Neuronal stem cell (in vitro differentiated cells): ENCODE measurements at regions not wholly inside any gene's neighbourhood (a gene's known extent, or its start where the extent isn't known, plus 50 kb on each side); places are given as distances from the start of the nearest gene placed in this dataset.
A peak's percentile ranks its signal among the peaks of the same experiment; 100 is the strongest.

Source experiments
- DNase-seq: peaks from one replicate; pipeline ENCODE4 v3.0.0-alpha.2; 2013; ENCODE audit warnings: low spot score
- H2AFZ ChIP-seq: one replicate; pipeline ENCODE4 v1.6.1; 2013; ENCODE audit warnings: mild to moderate bottlenecking, low read length, inconsistent platforms
- H2AK5ac ChIP-seq: 2 replicates; pipeline ENCODE4 v1.6.1; 2013; ENCODE audit warnings: low read depth, mild to moderate bottlenecking, inconsistent platforms, low read length, moderate library complexity, mixed read lengths
- H2BK120ac ChIP-seq: 2 replicates; pipeline ENCODE4 v1.6.1; 2013; ENCODE audit warnings: low read depth, mild to moderate bottlenecking, inconsistent platforms, low read length, moderate library complexity, mixed read lengths
- H2BK12ac ChIP-seq: one replicate; pipeline ENCODE4 v1.6.1; 2013; ENCODE audit warnings: low read length, inconsistent platforms
- H2BK15ac ChIP-seq: 2 replicates; pipeline ENCODE4 v1.6.1; 2013; ENCODE audit warnings: mild to moderate bottlenecking, low read length, inconsistent platforms, mixed read lengths
- H2BK5ac ChIP-seq: one replicate; pipeline ENCODE4 v1.6.1; 2013; ENCODE audit warnings: inconsistent platforms, mild to moderate bottlenecking, low read length, moderate library complexity
- H3K14ac ChIP-seq: one replicate; pipeline ENCODE4 v1.6.1; 2013; ENCODE audit warnings: low read length, inconsistent platforms
- H3K18ac ChIP-seq: 2 replicates; pipeline ENCODE4 v1.6.1; 2013; ENCODE audit warnings: low read length, inconsistent platforms
- H3K23ac ChIP-seq: 2 replicates; pipeline ENCODE4 v1.6.1; 2013; ENCODE audit warnings: low read depth, mild to moderate bottlenecking, mixed read lengths, low read length, inconsistent platforms; ENCODE audit not compliant: poor library complexity
- H3K27ac ChIP-seq: replicated peaks from 3 replicates; pipeline ENCODE4 v1.5.1; 2013; ENCODE audit warnings: low read length, inconsistent platforms
- H3K27me3 ChIP-seq, 3 experiments: 2 replicates each; pipeline ENCODE4 v1.6.1; 2013; ENCODE audit warnings: low read length in 3 of 3, mild to moderate bottlenecking in 2 of 3, inconsistent platforms in 1 of 3, low read depth in 1 of 3, mixed read lengths in 1 of 3, moderate library complexity in 1 of 3; ENCODE audit not compliant: control insufficient read depth in 3 of 3, insufficient read depth in 3 of 3
- H3K36me3 ChIP-seq, 2 donors: replicated peaks in 1 of 2; 2 replicates each; pipeline ENCODE4 v1.6.1; 2013; ENCODE audit warnings: low read length in 2 of 2; ENCODE audit not compliant: control insufficient read depth in 2 of 2, insufficient read depth in 2 of 2
- H3K4ac ChIP-seq: 2 replicates; pipeline ENCODE4 v1.6.1; 2013; ENCODE audit warnings: inconsistent platforms, mild to moderate bottlenecking, low read length, moderate library complexity
- H3K4me1 ChIP-seq, 2 donors: 1 replicate in 1 of 2; 2 replicates in 1 of 2; pipeline ENCODE4 v1.6.1; 2013; ENCODE audit warnings: low read length in 2 of 2, low read depth in 1 of 2; ENCODE audit not compliant: control insufficient read depth in 2 of 2, insufficient read depth in 1 of 2
- H3K4me2 ChIP-seq: one replicate; pipeline ENCODE4 v1.6.1; 2013; ENCODE audit warnings: mild to moderate bottlenecking, low read length, inconsistent platforms; ENCODE audit not compliant: insufficient read depth, poor library complexity, severe bottlenecking
- H3K4me3 ChIP-seq, 2 donors: 2 replicates each; pipeline ENCODE4 v1.5.1; 2013; ENCODE audit warnings: low read length in 2 of 2, mild to moderate bottlenecking in 2 of 2, inconsistent platforms in 1 of 2, moderate library complexity in 1 of 2
- H3K79me1 ChIP-seq: one replicate; pipeline ENCODE4 v1.6.1; 2013; ENCODE audit warnings: low read depth, mild to moderate bottlenecking, inconsistent platforms, low read length, moderate library complexity
- H3K9ac ChIP-seq: one replicate; pipeline ENCODE4 v1.6.1; 2013; ENCODE audit warnings: mild to moderate bottlenecking, low read depth, low read length, inconsistent platforms; ENCODE audit not compliant: poor library complexity
- H3K9me3 ChIP-seq, 2 donors: replicated peaks in 1 of 2; 2 replicates each; pipeline versions ENCODE3 to v1.6.1; 2013; ENCODE audit warnings: low read length in 2 of 2, mild to moderate bottlenecking in 2 of 2, inconsistent platforms in 1 of 2, low read depth in 1 of 2, mixed read lengths in 1 of 2, moderate library complexity in 1 of 2; ENCODE audit not compliant: control insufficient read depth in 2 of 2, insufficient read depth in 1 of 2
- H4K8ac ChIP-seq: one replicate; pipeline ENCODE4 v1.6.1; 2013; ENCODE audit warnings: low read depth, mild to moderate bottlenecking, inconsistent platforms, low read length, moderate library complexity
- H4K91ac ChIP-seq: one replicate; pipeline ENCODE4 v1.6.1; 2013; ENCODE audit warnings: low read length, low read depth, mild to moderate bottlenecking, inconsistent platforms; ENCODE audit not compliant: poor library complexity
- WGBS, 2 donors: extraction: QIAGEN DNeasy Blood & Tissue Kit; methylation state at CpG; one replicate each; pipeline ENCODE4 v1.1.7; 2013; ENCODE audit warnings: missing lambda C conversion rate in 2 of 2, mixed read lengths in 1 of 2; ENCODE audit not compliant: insufficient read length in 2 of 2, insufficient replicate concordance in 1 of 2; ENCODE audit errors: extremely low coverage in 2 of 2; 5-methylcytosine and 5-hydroxymethylcytosine counted together

DNA sequence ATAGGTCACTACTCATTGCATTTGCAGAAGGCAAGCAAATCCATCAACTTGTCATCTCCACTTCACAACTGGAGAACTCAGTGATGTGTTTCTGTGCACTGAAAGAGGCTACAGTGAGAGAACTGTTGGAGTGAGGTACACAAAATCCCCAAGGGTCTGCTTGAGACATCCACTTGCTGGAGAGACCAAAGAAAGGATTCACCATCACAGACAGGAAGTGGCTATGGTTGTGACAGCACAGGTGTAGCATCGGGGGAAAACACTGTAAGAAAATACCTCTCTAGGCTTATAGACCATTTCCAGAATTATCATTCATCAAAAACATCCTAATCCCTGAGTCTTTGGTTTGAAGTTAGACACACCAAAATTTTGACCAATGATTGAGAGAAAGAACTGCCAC lies 201.3 kb upstream of the OR4E1 start:
- no peak overlapping the region for H4K91ac ChIP-seq
- H3K27me3 ChIP-seq = peaks cover 0 to 4% (median 0%) of the 10 kb centered on the region in 3 experiments
- no peaks in the 10 kb centered on the region for H3K79me1 ChIP-seq
- no peak overlapping the region for H3K27ac ChIP-seq
- H3K4me1 ChIP-seq = no peaks in the 10 kb centered on the region
- no peak overlapping the region for H4K8ac ChIP-seq
- no CpG with 5 or more reads among the region's 1 CpG for WGBS, 2 donors
- no peak overlapping the region for H3K14ac ChIP-seq
- no peak overlapping the region for H3K4me3 ChIP-seq
- no peak for DNase-seq
- no peak overlapping the region for H3K18ac ChIP-seq
- H2BK15ac ChIP-seq = no peak overlapping the region
- H3K9ac ChIP-seq = no peak overlapping the region
- no peak overlapping the region for H2AFZ ChIP-seq
- no peak overlapping the region for H2BK12ac ChIP-seq
- no peak overlapping the region for H2BK120ac ChIP-seq
- no peaks in the 10 kb centered on the region for H3K36me3 ChIP-seq
- no peak overlapping the region for H3K4ac ChIP-seq
- H2AK5ac ChIP-seq = no peak overlapping the region
- H3K9me3 ChIP-seq = no peaks in the 10 kb centered on the region
- no peak overlapping the region for H3K4me2 ChIP-seq
- H3K23ac ChIP-seq = no peak overlapping the region
- H2BK5ac ChIP-seq = no peak overlapping the region

DNA sequence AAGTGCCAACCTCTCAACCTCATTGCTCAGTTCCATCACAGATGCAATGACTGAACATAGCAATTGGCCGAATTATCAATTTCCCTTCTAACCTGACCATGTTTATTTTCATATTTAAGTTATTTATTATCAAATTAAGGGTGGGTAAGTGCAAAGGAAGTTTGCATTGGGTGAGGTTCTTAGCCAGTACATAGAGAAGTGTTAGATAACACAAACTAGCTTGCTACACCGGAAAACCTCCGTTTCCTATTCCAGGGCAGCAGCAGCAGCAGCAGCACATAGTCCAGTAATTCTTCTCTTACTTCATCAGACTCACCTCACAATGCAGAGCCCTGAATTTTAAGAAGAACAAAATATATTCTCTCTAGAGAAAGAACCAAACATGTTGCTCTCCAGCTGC lies 200.5 kb upstream of the OR4E1 start:
- Histone ChIP-seq H2BK15ac (no peak overlapping the region), H4K8ac (no peak overlapping the region), H2BK5ac (no peak overlapping the region), H2AFZ (no peak overlapping the region), H3K4me2 (no peak overlapping the region), H2BK12ac (no peak overlapping the region), H3K9ac (no peak overlapping the region), H3K9me3 (no peaks in the 10 kb centered on the region), H4K91ac (no peak overlapping the region), H2BK120ac (no peak overlapping the region), H3K4ac (no peak overlapping the region), H3K4me3 (no peak overlapping the region), H3K4me1 (no peaks in the 10 kb centered on the region), H3K23ac (no peak overlapping the region), H3K18ac (no peak overlapping the region), H3K14ac (no peak overlapping the region), H3K79me1 (no peaks in the 10 kb centered on the region), H3K36me3 (no peaks in the 10 kb centered on the region), H3K27ac (no peak overlapping the region), H3K27me3 (peaks cover 0 to 4% (median 0%) of the 10 kb centered on the region in 3 experiments), H2AK5ac (no peak overlapping the region)
- whole genome bisulfite sequencing, 2 donors = no CpG with 5 or more reads among the region's 3 CpGs
- no peak for DNase-seq

DNA sequence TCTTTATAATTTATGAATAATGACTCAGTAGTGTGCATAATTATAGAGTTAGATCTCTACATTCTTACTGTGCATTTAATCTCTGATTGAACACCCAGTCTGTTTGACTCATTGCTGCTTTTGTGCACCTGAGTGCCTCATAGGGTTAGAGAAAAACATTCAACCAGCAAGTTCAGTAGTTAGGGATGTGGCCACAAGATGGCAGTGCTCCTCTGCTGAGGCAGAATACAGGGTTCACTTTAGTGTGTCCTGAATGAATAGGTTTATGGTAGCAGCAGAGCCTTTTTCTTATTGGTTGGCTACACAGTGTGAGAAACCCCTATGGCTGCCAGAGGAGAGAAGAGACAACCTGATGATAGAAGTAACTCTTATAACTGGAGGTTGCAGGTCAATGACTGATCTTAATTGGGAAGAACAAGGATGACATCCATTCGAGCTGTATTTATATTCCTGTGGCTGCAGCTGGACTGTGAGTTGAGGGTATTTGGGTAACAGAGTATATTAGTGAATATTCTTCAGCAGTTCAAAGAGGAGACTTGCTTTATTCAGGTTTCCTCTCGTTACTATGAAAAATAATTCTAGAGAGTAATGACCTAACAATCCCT lies 194.9 kb upstream of the OR4E1 start:
- no peak overlapping the region for H2BK120ac ChIP-seq
- H2AFZ ChIP-seq = no peak overlapping the region
- no CpG with 5 or more reads among the region's 2 CpGs for WGBS, 2 donors
- no peaks in the 10 kb centered on the region for H3K27me3 ChIP-seq
- no peaks in the 10 kb centered on the region for H3K4me1 ChIP-seq
- no peak overlapping the region for H2BK15ac ChIP-seq
- H3K4me2 ChIP-seq = no peak overlapping the region
- H3K9ac ChIP-seq = no peak overlapping the region
- no peak overlapping the region for H3K27ac ChIP-seq
- H3K4ac ChIP-seq = no peak overlapping the region
- no peak overlapping the region for H2AK5ac ChIP-seq
- peak; percentile 53 for DNase-seq
- no peak overlapping the region for H4K91ac ChIP-seq
- H4K8ac ChIP-seq = no peak overlapping the region
- H2BK5ac ChIP-seq = no peak overlapping the region
- H3K36me3 ChIP-seq = no peaks in the 10 kb centered on the region
- H3K18ac ChIP-seq = no peak overlapping the region
- H3K4me3 ChIP-seq = no peak overlapping the region
- no peaks in the 10 kb centered on the region for H3K79me1 ChIP-seq
- H3K23ac ChIP-seq = no peak overlapping the region
- H3K9me3 ChIP-seq = no peaks in the 10 kb centered on the region
- H2BK12ac ChIP-seq = no peak overlapping the region
- no peak overlapping the region for H3K14ac ChIP-seq

DNA sequence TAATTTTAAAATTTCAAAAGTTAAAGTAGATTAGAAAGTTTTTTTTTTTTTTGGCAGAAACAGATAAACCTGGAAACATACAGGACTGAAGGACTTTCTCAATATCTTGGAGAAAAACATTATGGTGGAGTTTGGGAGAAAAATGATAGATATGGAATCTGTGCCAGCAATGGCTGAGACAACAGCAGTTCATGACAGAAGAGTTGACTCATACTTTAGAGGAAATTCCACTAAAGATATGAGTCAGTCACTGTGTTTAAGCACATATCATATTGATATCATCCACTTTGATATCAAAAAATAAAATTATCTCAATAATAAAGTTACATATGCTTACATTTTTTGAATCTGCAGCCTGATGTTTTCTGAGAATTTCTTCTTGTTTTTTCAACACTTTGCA lies 193.9 kb upstream of the OR4E1 start:
- Histone ChIP-seq H4K91ac (no peak overlapping the region), H3K18ac (no peak overlapping the region), H3K4ac (no peak overlapping the region), H3K27me3 (no peaks in the 10 kb centered on the region), H3K14ac (no peak overlapping the region), H2AFZ (no peak overlapping the region), H3K27ac (no peak overlapping the region), H3K4me2 (no peak overlapping the region), H2BK15ac (no peak overlapping the region), H3K9ac (no peak overlapping the region), H2BK12ac (no peak overlapping the region), H3K4me3 (no peak overlapping the region), H3K9me3 (no peaks in the 10 kb centered on the region), H4K8ac (no peak overlapping the region), H2AK5ac (no peak overlapping the region), H2BK5ac (no peak overlapping the region), H2BK120ac (no peak overlapping the region), H3K4me1 (no peaks in the 10 kb centered on the region), H3K36me3 (no peaks in the 10 kb centered on the region), H3K23ac (no peak overlapping the region), H3K79me1 (no peaks in the 10 kb centered on the region)
- DNase-seq = no peak
